Embryonic facial prominence (tissue), 1 donor: ENCODE measurements at regions not wholly inside any gene's neighbourhood (a gene's known extent, or its start where the extent isn't known, plus 50 kb on each side); places are given as distances from the start of the nearest gene placed in this dataset.

Source experiments
- DNase-seq: peaks from one replicate; pipeline ENCODE4 v3.0.0-alpha.2; 2016; ENCODE audit errors: extremely low spot score

DNA sequence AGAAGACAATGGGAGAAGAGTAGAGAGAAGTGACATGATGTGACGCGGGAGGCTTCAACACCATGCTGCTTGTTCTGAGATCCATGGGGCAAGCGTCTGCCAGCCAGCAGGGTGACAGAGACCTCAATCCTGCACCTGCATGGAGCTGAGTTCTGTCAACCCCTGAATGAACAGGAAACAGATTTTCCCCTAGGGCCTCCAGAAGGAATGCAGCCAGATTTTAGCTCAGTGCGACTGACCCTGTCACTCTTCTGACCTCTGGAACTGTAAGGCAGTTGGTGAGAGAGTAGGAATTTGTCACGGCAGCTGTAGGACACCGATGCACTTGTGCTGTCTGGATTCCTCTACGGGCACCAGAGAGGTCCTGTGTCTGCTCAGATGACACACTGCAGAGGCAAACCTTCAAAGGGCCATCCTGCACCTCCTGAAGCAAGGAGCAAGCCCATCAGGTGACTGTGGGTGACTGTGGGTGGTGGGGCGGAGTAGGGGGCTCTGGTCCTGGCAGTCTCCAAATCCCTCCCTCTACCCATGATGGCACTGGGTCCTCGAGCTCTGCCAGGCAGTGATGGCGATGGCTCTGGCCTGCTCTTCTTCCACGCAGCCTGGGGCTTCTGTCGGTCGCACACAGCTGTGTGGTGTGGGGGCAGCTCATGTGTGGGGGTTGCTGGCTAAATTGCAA lies 194.3 kb upstream of the TWIST2 start:
- no peak for DNase-seq

DNA sequence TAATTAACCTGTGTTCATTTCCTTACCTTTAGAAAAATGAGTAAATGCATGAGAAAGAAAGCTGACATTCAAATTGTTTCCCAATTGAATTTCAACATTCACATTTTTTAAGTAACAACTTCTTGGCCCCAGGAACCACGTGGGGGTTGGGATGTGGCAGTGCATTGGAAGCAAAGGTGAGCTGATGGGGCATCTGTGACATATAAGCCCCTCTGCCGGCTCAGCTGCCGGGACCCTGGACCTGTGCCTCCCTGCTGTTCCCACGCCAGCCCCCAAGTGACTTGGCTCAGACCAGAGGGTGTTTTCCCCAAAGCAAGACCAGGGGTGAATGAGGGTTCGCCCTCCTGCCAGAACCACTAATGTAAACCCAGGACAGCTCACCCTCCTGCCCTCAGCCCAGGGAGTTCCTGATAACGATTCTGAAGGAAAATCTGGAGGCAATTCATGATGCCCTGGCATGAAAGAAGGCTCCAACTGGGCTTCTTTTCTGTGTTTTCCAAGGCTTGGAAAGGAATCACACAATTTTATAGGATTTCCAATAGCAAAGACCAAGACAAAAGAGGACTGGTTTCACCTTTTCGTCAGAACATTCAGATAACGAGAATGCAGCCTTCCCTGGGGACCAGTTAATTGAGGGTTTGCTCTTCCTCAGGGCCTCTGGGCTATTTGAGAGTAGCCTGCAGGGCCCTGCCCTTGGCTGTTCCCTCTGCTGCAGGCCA lies 193.2 kb upstream of the TWIST2 start:
- no peak for DNase-seq

DNA sequence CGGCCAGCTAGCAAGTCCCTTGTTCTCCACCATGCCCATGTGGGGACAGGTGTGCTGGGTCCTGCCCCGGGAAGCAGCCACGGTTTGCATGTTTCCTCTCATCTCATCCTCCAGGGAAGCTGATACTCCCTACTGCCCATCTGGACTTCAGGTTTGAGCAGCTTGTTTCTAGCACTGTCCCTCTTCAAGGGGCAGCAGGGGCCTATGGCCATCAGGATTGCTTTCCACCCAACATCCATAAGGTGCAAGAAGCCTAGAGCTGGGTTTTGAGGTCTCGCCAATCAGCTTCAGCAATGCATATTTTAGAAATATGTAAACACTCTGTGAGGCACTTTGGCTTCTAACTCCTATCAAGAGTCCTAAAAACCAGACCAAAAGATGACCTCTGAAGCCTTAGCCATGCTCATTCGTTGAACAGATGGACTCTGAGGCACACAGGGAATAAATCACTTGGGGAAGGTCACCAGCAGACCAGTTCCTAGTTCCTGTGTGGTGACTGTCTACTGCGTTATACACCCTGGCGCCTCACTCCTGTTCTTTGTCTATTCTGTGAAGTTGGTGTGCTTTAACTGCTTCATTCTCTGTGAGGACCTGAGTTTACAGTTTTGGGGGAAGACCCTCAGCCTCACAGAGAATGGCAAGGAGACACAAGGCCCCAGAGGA lies 192.6 kb upstream of the TWIST2 start:
- no peak for DNase-seq

DNA sequence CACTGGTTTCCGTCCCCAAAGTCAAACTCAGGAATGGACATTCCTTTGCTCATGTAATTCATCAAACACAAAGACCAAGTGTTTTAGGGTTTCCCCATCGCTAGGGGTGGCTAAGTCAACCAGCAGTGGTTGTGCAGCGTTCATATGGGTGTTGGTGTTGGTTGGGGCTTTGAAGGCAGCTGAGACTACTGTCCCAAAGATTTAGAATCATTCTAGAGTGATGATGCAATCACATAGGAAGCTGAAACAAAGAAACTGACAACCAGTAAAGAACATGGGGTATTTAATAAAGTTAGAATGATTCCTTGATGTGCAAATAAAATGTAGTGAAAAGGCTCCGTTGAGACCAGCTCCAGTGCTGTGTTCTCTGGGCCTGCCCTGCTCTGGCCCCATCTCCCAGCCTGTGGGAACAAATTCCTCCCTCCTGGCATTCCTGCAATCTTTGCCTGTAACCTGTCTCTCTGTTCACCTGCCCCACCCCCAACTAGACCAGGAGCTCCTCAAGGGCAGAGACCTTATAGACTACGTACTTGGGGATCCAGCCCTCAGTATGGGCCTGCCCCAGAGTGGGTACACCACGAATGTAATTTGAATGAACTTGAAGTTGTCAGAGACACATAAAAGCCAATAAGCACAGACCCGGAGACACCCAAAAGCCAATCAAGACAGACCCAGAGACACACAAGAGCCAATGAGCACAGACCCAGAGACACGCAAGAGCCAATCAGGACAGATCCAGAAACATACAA lies 191.7 kb upstream of the TWIST2 start:
- no peak for DNase-seq

DNA sequence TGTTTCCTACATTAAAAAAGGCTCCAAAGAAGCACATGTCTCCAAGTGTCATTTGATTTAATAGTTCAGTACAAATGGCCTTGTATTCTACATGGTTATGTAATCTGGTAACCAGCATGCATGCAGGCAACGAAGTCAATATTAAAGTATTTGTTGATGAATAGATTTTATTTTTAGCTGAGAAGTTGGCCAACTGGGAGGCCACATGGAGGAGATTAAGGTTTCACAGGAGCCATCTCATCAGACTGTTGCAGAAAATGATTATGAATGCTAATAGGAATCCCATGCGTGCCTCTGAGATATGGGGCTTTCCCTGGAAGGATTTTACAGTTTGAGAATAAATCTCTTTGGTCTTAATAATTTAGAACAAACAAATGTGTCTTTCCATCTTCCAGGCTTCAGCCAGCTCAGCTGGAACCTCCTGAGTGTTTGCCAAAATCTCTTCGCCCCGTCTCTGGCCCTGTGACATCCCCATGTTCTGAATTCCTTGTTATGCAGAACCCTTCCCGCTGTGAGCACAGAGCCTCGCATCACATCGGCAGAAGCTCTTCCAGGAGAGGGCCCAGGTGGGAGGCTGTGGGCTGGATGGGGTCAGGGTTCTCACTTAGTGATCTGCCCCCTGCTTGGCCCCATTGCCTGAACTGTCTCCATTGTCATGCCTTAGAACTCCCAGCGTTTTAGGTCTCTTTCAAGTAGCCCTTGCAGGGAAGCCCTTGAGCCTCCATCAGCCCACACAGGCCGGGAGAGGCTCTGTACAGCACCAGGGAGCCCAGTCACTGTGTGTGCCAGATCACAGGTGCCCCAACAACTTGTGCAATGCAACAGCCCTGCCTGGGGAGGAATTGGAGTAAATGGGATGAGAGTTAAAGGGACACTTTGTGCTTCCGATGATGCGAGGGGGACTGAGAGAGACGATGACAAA lies 190.5 kb upstream of the TWIST2 start:
- no peak for DNase-seq

DNA sequence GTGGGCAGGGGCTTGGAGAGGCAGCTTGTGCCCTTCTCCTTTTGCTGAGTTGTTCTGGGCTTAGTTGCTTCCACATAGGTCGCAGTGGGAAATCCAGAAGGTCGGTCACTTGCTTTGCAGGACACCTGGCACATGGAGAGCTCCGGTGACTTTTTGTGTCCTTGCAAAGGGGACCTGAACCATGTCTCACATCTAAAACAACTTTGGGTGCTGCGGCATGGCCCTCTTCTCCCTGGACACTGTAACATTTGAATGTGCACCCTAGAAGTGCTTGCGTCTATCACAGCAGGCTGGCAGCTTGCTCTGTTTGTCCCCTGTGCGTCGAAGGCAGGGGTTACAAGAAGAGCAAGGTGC lies 189.9 kb upstream of the TWIST2 start:
- DNase-seq = no peak

DNA sequence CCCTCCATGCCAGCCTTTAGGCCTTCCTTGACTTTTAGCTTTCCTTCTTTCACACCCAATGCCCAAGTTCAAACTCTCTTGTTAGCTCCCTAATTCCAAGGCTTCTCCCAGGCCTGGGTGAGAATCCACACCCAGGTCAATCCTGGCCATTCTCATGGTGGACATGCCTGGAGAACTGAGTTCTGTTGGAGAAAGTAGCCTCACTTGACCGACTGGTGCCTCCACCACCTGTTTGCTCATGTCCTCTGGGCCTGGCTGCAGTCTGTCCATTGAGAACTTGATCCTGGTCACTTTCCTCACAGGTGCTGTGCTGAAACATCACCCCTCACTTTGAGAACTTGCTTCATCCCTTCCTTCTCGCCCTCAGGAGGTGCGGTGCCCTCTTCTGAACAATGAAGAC lies 189.1 kb upstream of the TWIST2 start:
- DNase-seq = no peak

DNA sequence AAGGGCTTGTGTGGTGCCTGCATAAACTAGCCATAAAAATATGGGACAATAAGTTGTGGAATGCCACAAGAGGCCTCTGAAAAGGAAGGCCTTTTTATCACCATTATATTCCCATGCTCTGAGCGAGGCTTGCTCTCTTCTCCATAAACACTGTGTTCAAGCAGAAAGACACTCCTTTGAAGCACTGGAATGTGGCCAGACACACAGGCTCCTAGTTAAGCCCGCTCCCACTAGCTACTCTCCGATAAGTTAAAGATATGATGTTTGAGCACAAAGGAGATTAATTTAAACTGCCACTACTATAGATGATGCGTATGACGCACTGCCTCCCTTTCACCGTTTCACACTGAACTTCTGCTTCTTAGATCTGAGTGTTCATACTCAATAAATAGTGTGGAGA lies 188.7 kb upstream of the TWIST2 start:
- DNase-seq = no peak

DNA sequence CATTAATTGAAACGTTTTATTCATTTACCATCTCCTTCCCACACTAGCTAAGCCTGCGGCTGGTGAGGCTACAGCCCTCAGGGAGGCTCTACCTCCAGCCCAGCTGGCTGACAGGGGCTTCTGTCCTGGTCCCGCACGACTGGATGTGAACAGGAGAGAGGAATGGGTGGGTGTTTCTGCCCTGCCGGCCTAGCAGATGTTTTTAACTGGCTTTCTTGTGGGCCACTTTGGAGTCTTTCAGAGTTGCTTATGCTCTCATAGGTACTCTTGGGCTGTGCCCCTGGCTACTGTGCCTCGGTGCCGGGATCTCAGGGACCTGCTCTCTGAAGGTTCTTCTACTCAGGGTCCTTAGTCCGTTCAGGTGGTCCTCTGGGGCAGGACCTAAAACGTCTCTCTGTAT lies 184.3 kb upstream of the TWIST2 start:
- DNase-seq = no peak

DNA sequence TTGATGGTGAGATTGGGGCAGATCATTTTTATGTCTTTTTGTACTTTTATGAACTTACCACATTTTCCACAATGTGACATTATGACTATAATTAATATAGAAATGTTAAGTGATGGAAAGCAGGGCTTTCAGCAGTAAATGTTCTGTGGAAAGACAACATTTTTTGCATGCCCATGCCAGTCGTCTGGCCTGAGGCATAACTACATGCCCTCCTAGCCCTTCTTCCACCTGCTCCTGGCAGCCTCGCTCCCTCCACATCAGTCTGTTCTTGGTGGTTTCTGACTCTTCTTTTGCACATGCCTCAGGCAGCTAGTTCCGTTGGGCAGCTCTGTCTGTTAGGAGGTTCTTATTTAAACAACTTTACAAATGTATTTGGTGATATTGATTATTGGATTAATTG lies 182.0 kb upstream of the TWIST2 start:
- DNase-seq = no peak

DNA sequence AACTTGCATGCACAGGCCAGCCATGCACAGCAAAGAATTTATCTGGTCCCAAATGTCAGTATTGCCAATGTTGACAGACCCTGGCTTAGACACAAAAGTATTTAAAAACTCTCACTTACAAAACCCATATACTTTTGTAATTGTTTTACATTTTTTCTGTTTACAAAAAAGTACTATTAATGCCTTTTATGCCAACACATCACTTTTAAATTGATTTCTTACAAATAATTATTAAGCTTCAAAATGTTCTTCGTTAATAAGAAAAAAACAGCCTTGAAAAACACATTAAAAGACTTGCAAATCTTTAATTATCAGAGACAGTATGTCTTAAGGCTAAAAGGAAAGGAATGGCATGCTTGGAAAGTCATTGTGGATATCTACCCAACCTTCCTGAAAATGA lies 181.3 kb upstream of the TWIST2 start:
- no peak for DNase-seq

DNA sequence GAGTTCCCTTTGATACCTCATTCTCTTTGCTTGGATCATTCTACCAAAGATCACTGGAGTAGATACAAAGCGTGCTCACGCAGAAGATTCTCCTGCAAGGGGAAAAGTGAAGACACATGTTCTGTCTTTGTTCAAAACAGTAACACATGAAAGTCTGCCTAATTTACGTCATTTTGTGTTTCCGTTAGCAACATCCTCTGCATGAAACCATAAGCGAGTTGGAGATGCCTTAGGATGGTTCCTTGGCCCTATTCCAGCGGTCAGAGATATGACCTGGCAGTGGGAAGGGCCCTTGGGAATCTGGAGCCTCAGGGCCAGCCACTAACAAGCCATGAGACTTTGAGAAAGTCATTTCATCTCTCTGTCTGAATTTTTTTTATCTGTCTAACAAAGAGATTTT lies 180.9 kb upstream of the TWIST2 start:
- no peak for DNase-seq

DNA sequence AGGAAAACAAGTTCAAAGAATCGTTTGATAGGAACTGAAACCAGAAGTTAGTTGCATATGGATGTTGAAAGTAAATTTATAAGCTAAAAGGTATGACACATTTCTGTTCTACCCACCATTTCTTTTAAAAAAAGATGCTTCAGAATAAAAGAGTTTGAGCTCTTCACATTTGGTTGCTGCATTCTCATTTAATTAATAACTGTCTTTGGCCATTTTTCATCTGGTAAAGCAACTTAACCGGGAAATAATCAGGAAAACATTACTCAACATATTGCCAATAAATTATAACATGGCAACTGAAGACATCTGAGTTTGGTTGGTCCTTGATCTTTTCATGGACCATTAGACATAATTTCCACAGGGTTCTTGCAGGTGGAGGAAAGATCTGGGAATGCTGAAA lies 180.2 kb upstream of the TWIST2 start:
- DNase-seq = no peak

DNA sequence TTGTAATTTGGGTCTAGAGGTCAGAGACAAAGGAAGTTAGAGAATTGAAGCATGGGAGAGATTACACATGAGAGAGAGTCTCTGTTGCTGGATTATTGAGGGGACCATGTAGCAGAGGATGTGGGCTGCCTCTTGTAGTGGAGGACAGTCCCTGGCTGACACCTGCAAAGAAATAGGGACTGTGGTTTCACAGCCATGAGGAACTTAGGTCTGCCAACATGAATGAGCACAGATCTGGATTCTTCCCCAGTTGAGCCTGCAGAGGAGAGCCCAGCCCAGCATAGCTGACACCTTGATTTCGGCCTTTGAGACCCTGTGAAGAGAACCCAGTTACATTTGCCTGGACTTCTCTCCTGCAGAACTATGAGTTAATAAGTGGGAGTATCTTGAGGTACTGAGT lies 179.5 kb upstream of the TWIST2 start:
- DNase-seq = no peak

DNA sequence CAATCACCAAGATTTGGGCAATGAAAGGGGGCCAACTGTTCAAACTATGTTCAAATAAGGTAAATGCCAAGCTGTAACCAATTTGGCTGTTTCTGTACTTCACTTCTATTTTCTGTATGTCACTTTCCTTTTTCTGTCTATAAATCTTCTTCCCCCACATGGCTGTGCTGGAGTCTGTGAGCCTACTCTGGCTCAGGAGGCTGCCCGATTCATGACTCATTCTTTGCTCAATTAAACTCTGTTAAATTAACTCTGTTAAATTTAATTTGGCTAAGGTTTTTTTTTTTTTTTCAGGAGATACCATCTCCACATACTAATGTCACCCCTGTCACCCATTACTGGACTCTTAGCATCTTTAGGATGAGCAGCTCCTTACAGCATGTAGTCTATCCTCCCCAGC lies 178.8 kb upstream of the TWIST2 start:
- no peak for DNase-seq

DNA sequence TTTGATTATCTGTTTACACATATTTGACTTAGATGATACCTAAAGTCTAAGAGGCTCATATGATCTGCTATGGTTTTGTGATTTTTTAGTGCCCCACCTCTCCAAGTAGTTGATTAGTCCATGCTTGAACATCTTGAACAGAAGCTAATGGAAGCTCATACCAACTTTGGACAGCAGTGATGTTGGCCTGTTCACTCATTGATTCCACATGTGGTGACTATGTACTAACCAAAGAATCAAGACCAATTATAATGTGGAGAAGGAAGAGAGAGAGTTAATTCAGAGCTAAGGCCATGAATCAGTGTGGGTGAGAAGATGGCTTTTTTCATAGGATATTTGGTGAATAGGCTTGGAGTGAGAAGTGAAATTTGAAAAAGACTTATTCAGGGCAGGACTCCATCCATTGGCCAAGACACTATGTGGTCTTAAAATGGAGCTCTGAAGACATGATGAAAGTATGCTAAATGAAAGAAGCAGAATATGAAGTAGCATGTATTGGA lies 178.3 kb upstream of the TWIST2 start:
- no peak for DNase-seq

DNA sequence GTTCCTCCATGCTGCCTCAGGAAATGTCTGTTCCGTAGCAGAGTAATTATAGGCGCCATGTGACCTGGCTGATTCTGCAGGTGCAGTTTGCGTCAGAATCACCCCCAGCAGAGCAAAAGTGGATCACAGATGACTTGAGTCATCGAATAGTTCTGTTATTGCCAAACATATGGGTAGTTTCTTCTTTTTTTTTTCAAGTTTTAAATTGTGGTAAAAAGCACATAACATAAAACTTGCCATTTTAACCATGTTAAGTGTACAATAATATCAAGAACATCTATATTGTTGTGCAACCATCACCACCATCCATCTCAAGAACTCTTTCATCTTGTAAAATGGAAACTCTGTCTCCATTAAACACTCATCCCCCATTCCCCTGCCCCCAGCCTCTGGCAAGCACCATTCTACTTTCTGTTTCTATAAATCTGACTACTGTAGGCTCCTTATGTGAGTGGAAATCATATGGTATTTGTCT lies 177.7 kb upstream of the TWIST2 start:
- no peak for DNase-seq

DNA sequence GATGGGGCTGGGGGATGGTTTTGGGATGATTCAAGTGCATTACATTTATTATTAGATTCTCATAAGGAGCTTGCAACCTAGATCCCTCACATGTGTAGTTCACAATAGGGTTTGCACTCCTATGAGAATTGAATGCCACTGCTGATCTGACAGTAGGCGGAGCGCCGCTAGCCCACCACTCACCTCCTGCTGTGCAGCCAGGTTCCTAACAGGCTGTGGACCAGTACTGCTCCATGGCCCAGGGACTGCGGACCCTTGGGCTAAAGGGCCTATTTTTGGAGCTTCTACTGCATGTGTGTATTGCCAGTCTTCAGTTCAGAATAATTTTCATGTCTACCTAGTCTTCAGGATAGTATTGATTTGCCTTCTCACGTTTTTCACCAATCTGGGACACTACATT lies 165.3 kb upstream of the TWIST2 start:
- no peak for DNase-seq

DNA sequence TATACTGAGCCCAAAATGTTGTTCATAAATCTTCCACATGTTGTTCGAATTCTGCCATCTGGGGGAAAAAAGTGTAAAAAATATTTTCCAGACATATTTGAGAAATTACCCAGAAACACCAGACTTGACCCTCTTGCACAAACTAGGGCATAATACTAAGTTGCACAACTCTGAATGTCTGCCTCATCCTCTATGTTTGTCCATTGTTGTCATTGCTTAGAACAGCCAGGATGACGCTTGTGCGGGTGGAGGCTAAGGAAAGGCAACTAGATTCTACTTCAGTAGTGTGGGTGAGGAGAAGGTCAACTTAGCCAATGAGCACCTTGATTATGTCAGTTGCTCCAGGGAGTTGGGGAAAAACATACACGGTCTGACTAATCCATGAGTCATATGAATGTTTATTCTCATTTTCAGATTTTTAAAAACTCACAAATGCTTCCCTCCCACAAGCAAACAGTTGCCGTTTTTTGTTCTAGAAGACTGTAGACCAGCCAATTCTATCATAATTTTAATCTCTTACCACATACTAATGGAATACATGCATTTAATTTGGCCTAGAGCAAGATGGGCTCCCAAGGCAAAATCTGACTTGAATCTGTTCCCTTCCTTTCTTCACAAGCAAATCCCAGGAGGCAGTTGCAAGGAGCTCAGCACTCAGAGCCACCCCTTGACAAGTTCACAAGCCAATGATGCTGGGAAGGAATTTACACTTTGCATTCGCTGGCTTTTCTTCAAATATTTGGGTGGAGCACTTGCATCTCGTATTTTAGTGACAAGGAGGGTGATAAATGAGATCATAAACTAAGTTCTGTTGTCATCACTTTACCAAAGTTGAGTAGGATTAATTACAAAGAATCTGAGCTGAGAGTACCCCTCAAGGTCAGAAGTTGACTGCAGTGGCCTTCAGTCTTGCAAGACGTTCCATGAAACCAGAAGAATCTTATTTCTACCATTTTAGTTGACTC lies 163.2 kb upstream of the TWIST2 start:
- DNase-seq = no peak

DNA sequence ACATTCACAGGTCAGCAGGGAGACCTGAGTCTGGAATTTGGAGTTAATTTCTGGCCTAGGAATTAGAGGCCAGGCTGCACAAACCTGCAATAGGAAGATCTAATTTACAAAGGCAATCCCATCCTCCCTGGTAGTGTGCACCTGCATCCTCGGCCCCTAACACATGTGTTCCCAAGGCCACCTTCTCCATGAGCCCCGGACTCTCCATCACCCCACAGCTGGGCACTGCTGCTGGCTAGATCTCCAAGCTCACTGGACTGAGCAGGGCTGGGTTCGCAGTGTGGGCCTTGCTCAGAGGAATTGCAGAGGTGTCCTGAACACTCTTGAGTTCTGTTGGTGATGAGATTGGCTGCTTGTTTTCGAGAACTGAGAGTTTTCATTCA lies 162.6 kb upstream of the TWIST2 start:
- DNase-seq = no peak
